H4 (cell line): ENCODE measurements at regions not wholly inside any gene's neighbourhood (a gene's known extent, or its start where the extent isn't known, plus 50 kb on each side); places are given as distances from the start of the nearest gene placed in this dataset.

Experiments
- DNase-seq: peaks from one replicate; pipeline ENCODE4 v3.0.0-alpha.2; 2015; ENCODE audit warnings: low spot score

DNA sequence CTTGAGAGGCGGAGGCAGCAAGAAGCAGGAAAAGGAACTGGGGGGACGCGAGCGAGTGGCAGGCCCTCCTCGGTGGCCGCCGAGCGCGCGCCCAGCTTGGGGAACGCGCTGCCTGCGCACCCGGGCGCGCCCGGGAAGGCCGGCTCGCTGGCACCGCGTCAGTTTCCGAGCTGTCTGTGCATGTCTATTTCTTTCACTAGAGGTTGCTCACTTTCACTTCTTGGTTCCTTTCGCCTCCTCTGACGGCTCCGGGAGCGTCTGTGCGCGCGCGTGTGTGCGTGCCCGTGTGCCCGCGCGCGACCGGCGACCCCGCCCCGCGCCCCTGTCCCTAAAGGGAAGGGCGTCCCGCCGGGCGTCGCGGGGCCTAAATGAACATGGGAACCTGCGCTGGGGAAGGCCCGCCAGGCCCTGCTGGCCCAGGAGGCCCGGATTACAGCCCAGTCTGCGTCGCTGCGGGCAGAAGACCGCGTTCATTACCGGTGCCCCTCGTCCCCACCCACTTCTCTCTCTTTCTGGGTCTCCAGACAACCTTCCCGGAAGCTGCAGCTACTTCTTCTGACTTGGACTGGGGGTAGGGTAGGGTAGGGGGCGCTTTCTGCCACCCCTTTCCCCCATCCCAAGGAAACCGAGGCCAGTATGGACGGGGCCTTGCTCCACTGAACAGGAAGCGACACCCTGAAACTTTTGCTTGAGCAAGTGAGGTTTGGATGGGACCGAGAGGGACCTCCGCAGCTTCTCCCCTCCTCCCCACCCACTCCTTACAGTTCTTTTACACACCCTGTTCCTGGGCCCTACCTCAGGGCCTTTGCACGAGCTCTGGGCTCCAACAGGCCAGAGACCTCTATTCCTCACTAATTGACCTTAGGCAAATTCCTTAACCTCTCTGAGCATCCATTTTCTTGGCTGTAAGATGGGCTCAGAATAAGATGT lies 205.8 kb upstream of the IER5L start:
- DNase-seq = no peak

DNA sequence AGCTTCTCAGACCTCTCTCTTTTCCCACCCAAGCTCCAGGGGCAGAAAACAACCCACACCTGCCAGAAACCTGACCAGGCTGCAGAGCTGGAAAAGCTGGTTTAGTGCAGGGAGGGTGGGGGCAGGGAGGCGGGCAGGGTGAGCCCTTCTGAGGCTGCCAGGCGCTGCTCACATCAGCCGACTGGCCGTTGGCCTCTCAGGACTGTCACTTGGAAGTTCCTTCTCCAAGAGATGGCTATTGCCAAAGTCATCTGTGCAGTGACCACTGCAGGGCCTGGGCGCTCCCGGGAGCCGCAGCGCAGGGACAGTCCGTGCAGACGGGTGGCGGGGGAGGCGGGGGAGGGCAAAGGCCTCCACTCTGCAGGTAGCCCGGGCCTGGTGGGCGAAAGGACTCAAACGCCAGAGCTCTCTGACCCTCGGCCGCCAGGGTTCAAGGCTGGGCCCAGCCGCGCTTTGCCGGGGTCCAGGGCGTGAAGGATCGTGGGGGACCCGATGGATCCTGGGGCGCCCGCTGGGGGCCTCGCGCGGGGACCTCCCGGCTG lies 205.0 kb upstream of the IER5L start:
- no peak for DNase-seq

DNA sequence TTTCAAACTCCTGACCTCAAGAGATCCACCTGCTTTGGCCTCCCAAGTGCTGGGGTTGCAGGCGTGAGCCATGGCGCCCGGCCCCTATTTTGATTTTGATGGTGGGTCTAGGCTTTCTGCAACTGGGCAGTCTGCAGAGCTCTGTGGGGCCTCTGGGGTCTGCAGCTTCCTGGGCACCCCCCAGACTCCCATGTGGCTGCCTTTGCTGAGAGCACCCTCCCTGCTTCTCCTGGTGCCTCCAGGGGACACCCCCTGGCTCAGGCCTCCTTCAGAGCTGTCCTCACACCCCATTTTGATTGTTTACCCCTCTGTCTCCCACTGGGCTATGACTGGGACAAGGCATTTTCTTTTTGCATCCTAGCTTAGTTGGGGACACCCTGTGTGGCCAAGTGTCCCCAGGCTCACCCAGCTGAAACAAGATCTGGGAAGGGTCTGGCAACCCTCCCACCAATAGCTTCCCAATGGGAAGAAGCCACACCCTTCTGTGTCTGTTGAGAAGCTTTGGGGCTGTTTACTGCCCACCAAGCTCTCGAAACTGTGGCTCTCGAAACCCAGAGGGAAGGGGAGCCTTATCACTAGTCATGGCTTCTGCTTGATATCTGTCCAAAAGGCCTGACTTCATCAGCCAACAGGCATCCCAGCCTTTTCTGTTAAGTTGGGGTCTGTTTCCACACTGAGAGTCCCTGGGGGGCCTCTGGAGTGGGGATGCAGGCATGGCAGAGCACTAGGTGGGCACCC lies 204.4 kb upstream of the IER5L start:
- DNase-seq = no peak

DNA sequence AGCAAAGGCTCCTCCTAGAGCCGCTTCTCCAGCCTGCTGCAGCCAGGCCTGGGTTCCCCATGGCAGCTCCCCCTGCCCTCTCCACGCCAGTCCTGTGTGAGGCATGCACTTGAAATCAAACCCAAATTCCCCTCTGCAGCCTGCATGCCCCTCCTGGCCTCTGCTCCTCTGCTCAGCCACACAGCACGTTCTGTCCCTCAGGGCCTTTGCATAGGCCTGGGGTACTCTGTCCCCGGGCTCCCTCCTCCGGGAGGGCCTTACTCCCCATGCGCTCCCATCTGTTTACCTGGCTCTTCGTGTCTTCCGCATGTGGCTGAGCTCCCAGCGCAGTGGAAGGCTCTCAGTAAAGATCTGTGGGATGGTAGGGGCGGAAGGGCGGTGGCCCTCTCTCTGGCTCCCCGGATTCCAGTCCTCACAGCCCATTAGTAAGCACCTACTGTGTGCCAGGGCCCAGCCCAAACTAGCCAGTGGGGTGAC lies 203.5 kb upstream of the IER5L start:
- DNase-seq = no peak

DNA sequence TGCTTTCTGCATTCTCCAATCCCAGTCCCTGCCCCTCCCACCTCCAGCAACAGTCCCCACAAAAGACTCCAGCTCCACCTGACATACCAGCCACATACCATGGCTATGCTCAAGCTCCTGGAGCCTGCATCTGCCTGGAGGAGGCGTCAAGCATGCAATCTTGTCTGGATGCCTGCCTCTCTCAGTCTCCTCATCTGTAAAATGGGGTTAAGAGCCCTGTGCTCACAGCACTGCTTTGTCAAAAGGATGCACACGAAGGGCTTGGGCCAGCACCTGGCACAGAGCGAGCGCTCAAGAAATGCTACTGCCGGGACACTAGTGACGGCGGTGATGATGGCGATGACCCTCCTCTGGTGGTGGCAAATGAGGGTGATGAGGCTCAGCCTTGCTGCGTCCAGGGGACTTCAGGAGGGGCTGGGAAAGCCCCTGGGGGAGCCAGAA lies 202.9 kb upstream of the IER5L start:
- DNase-seq = no peak

DNA sequence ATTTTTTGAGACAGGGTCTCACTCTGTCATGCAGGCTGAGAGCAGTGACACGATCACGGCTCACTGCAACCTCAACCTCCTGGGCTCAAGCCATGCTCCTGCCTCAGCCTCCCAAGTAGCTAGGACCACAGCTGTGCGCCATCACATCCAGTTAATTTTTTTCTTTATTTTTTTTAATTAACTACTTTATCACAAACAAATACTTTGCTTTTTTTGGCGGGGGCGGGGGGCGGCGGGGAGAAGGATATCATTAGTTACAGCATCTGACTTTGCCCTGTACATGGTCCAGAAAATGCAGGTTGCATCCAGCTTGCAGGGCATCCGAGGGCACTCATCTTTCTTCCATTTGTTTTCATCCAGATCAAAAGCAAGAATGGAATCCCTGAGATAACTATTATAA lies 201.8 kb upstream of the IER5L start:
- DNase-seq = no peak

DNA sequence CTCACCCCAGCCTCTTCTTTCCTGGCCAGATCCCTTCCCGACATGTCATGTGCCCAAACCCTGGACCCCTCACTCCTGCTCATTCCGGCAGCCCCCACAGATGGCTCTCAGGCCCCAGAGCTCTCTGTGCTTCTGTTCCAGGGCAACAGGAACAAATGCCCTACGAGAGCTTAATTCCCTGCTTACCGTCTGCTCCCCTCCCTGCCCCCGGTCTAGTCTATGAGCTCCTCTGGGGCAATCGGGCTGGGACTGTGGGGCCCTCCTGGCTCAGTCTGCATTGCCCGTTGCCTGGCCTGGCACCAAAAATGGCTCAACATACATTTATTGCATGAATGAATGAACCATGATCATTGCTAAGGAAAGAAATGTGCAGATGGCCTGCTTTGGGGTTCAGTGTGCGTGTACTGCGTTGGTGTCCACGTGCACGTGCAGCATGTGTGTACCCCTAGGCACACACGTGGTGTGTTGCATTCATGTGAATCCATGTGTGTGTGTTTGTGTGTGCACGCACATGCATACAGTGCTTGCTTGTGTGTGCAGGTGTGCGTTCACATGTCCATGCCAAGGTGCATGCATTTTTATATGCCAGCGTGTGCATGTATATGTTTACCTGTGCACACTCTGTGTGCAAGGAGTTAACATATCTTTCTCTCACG lies 201.2 kb upstream of the IER5L start:
- DNase-seq = no peak

DNA sequence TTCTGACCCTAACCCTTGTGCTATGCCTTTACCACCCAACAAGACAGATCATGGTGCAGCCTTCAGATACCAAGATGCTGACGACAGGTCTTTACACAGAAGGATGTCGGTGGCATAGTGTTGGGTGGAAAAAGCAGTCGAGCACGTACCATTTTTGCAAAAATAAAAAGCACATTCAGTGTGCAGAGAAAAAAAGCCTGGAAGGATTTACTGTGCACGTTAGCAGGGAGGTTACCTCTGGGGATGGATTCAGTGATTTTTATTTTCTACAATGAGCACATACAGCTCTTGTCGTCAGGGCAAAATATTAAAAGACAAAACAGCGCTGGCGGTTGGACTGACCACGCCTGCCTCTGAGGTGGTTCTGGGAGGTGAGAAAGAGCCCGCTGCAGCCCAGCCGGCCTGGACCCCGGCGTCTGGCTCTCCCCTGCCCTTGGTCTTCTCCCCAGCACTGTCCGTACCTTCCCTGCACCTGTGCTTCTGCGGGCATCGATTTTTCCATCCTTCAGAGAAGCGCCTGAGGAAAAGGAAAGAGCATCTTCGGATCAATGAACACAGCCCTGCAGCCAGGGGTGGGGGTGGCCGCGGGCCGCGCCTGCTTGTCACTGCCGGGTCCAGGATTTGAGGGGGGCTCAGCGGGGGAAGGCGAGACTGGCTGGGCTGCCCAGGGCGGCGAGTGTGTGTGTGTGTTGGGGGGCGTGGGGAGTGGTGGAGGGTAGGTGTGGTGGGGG lies 200.0 kb upstream of the IER5L start:
- no peak for DNase-seq

DNA sequence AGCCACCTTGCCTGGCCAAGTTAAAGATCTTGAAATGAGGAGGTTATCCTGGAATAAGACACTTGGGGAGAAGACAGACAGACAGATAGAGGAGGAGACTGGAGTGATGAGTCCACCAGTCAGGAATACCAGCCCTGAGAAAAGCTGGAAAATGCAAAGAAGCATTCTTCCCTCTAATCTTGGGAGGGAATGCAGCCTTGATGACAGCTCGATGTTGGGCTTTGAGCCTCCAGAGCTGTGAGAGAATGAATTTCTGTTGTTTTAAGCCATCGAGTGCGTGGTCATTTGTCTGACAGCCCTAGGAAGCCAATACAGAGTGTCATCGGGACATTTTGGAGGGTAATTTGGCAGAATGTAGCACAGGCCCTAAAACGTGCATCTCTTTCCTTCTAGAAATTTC lies 199.1 kb upstream of the IER5L start:
- no peak for DNase-seq

DNA sequence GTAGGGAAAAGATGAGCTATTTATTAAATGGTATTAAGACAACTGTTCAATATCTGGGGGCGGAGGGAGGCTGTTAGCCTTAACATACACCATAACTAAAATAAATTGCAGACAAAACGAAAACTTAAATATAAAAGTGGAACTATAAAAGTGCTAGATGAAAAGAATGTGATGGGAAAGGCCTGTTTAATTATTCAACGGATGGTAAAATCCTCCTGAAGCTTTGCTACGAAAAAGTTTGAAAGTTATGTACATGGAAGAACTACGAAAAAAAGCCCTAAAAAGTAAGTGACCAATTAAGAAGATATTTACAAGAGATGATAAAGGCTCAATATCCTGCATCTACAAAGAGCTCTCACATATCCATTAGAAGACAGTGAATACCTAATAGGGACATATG lies 197.8 kb upstream of the IER5L start:
- DNase-seq = no peak

DNA sequence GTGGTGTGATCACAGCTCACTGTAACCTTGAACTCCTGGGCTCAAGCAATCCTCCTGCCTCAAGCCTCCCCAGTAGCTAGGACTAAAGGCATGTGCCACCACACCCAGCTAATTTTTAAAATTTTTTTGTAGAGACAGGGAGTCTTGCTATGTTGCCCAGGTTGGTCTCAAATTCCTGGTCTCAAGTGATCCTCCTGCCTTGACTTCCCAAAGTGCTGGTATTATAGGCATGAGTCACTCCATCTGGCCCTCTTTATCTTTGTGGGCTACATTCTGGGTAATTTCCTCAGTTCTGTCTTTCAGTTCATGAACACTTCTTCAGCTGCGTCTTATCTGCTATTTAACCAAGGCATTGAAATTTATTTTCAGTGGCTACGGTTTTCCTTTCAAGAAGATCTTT lies 196.6 kb upstream of the IER5L start:
- DNase-seq = no peak

DNA sequence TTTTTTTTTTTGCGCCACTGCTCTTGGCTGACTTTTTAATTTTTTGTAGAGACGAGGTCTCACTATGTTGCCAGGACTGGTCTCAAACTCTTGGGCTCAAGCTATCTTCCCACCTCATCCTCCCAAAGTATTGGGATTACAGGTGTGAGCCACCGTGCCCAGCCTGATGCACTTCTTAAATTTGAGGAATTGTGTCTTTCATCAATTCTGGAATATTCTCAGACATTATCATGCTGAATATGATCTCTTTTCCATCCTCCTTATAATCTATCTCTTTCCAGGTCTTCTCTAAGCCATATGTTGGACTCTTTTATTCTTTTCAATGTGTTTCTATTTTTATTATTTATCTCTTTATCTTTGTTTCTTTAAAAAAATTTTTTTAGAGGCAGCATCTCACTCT lies 196.2 kb upstream of the IER5L start:
- no peak for DNase-seq

DNA sequence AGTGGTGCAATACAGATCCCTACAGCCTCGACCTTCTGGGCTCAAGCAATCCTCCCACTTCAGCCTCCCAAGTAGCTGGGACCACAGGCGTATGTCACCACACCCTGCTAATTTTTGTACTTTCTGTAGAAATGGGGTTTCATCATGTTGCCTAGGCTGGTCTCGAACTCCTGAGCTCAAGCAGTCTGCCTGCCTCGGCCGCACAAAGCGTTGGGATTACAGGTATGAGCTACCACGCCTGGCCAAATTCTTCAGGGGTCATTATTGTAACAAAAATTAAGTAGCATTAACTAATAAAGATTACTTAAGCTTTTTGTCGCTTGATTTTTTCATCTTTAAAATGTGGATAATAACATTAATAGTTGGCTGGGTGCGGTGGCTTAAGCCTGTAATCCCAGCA lies 195.3 kb upstream of the IER5L start:
- DNase-seq = no peak

DNA sequence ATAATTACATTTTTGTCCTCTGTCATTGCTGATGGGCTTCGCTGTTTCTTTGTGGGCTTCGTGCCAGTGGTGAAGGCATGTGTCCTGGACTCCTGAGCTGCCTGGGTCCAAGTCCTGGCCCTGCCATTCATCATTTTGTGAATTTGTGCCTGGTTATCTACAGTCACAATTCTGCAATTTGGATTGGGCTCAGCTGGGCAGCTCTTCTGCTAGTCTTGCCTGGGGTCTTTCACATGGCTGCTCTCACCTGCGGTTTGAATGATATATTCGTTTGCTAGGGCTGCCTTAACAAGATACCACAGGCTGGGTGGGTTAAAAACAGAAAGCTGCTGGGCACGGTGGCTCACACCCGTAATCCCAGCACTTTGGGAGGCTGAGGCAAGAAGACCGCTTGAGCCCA lies 192.7 kb upstream of the IER5L start:
- no peak for DNase-seq

DNA sequence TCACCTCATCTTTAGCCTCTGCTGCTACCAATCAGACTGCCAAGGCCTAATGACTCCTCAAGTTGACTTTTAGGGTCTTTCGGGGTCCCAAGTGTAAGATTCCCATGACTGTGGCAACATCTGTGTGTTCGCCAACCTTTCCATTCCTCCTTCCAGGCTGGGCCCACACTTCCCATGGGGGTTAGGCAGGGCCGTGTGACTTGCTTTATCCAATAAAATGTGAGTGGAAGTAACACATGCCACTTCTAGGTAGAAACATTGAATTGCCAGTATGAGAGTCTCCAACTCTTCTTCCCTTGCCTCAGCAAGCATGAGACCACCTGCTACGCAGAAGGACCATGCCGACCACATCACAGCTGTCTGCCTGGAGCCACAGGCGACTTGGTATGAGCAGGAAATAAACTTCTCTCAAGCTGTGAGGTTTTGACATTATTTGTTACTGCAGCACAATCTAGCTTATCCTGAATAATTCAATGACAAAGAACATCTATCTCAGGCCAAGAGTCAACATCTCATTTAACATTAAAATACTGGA lies 190.4 kb upstream of the IER5L start:
- DNase-seq = no peak

DNA sequence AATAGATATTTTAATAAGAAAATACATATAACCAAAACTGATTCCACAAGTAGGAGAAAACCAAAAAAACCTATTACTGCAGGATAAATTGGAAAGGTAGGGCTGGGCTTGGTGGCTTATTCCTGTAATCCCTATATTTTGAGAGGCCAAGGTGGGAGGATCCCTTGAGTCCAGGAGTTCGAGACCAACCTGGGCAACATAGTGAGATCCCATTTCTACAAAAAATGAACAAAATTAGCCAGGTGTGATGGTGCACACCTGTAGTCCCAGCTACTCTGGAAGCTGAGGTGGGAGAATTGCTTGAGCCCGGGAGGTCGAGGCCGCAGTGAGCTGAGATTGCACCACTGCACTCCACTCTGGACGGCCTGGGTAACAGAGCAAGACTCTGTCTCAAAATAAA lies 189.2 kb upstream of the IER5L start:
- DNase-seq = no peak

DNA sequence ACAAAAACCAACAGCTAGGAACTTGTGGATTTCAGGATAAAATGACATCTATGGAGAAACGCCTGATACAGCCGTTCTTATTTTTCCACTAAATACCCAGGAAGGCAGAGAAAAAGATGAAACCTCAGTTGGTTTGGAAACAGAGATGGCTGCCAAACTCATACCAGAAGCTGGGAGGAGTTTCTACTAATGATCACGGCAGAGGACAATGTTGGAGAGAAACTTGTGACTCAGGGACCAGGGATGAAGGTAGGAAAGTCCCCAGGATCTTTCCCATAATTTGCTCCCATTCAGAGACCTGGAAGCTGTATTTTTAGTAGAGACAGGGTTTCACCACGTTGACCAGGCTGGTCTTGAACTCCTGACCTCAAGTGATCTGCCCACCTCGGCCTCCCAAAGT lies 187.1 kb upstream of the IER5L start:
- no peak for DNase-seq

DNA sequence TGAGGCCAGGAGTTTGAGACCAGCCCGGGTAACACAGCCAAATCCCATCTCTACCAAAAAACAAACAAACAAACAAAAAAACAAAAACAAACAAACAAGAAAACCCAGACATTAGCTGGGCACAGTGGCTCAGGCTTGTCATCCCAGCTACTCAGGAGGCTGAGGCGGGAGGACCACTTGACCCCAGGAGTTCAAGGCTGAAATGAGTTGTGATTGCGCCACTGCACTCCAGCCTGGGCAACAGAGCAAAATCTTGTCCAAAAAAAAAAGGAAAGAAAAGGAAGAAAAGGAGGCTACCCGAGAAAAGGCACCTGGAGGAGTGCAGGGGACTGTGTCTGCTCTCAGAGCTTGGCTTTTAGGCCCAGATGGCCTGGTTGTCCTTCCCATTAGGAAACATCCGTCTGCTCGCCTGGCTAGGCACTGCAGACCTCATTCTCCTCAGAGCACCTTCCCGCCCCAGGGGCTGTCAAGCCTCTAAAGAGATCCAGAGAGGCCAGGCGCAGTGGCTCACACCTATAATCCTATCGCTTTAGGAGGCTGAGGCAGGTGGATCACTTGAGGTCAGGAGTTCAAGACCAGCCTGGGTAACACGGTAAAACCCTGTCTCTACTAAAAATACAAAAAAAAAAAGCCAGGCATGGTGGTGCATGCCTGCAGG lies 185.3 kb upstream of the IER5L start:
- no peak for DNase-seq

DNA sequence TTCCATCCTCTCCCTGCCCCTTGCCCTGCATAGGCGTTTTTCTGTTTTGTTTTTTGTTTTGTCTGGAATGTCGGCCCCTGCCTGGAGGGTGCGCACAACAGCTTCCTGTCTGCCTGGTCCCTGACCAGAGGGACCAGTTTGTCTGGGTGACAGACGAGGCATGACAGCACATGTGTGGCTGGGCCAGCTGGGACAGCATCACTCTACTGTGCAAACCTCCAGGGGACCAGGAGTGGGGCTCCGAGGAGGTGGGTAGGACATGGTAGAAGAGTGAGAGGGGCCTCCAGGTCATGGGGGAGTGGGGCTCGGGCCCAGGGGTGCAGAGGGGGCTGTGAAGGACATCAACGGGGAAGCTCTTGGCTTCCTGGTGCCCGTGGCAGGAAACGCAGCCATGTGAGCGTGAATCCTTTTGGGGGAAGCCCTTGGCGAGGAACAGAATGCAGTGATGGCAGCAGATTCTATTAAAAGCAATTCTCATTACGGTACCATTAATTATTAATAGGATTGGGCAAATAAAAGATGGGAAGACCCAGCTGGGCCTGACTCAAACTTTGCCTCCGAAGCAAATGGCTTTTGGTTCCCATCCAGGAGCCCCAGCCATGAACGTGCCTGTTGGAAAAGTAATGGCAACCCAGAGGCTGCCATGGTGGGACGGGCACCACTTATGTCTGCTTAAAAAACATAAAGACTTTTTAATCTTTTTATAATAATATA lies 184.4 kb upstream of the IER5L start:
- DNase-seq = no peak

DNA sequence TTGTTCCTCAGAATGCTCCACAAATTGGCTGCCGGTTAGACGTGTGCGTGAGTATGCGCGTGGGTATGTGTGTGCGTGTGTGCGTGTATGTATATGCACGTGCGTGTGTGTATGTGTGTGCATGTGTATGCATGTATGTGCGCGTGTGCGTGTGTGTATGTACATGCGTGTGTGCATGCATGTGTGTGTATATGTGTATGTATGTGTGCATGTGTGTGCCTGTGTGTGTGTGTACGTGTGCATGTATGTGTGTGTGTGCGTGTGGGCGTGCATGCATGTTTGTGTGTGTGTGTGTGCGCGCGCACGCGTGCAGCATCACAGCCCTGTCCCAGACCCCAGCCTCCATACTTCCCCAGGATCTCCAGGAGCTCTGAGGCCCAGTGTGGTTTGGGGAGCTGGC lies 183.1 kb upstream of the IER5L start:
- DNase-seq = no peak
